Breast epithelium (tissue), 4 donors: ENCODE measurements at regions not wholly inside any gene's neighbourhood (a gene's known extent, or its start where the extent isn't known, plus 50 kb on each side); places are given as distances from the start of the nearest gene placed in this dataset.

ENCODE experiments used
- DNase-seq, 2 donors: peaks; one replicate each; pipeline ENCODE4 v3.0.0-alpha.2; 2019; ENCODE audit warnings: low spot score in 2 of 2
- H3K27ac ChIP-seq, 2 donors: fragments of 200-600 bp; sonication (generic) in 1 of 2; one replicate each; pipeline ENCODE4 v1.5.1; 2016 to 2019; ENCODE audit warnings: mild to moderate bottlenecking in 1 of 2
- H3K27me3 ChIP-seq, 2 donors: fragments of 200-600 bp; sonication (generic) in 1 of 2; one replicate each; pipeline versions ENCODE4 v1.5.1 to v1.6.0; 2017 to 2019; ENCODE audit warnings: control low read depth in 1 of 2, mild to moderate bottlenecking in 1 of 2
- H3K36me3 ChIP-seq: fragments of 200-600 bp; one replicate; pipeline ENCODE4 v1.5.1; 2019
- H3K4me1 ChIP-seq, 2 donors: fragments of 200-600 bp; sonication (generic); one replicate each; pipeline ENCODE4 v1.5.1; 2016 to 2019; ENCODE audit warnings: control low read depth in 1 of 2
- H3K4me3 ChIP-seq, 3 donors: fragments of 200-600 bp; sonication (generic); 1 replicate in 2 of 3; 2 replicates in 1 of 3; pipeline ENCODE4 v1.5.1; 2016 to 2019; ENCODE audit warnings: mild to moderate bottlenecking in 3 of 3, moderate library complexity in 2 of 3
- H3K9me3 ChIP-seq, 2 donors: fragments of 200-600 bp; sonication (generic) in 1 of 2; one replicate each; pipeline ENCODE4 v1.5.1; 2016 to 2019; ENCODE audit warnings: control low read depth in 1 of 2
- CTCF ChIP-seq, 3 donors: fragments of 450-650 bp; IDR thresholded peaks; one replicate each; pipeline ENCODE4 v1.5.1; 2016 to 2017; ENCODE audit warnings: antibody characterized with exemption in 3 of 3, mild to moderate bottlenecking in 3 of 3, moderate library complexity in 3 of 3
- POLR2A ChIP-seq: fragments of 450-650 bp; IDR thresholded peaks from one replicate; pipeline ENCODE4 v1.6.1; 2016; ENCODE audit warnings: antibody characterized with exemption, mild to moderate bottlenecking, moderate library complexity
- POLR2AphosphoS5 ChIP-seq, 3 donors: sonication (generic); formaldehyde crosslinking; IDR thresholded peaks; one replicate each; pipeline ENCODE4 v1.6.1; 2017; ENCODE audit warnings: antibody characterized with exemption in 3 of 3
- intact Hi-C: fragments of 100-400 bp; cut with DNase I; formaldehyde crosslinking; loops from one replicate; pipeline ENCODE4 v1.15.1; 2023; ENCODE audit warnings: low total_unique reads

- H3K36me3 ChIP-seq: no peaks in the 10 kb centered on the region
- no peaks in the 10 kb centered on the region for H3K4me1 ChIP-seq
- DNase-seq: no peak
- no peak overlapping the region for H3K27ac ChIP-seq
- TF ChIP-seq CTCF (IDR thresholded peaks at IDR 0.05) (no peak), POLR2A (no peak), POLR2AphosphoS5 (IDR thresholded peaks at IDR 0.05) (no peak)
- H3K9me3 ChIP-seq: no peaks in the 10 kb centered on the region
- H3K4me3 ChIP-seq: no peak overlapping the region
- no peaks in the 10 kb centered on the region for H3K27me3 ChIP-seq
- intact Hi-C loops: no loop called here
Observed at GRCh38 chr18:59788791-59789106, 91.5 kb upstream of the CCBE1 start.

GRCh38 chr18:59787998-59788790 lies 91.0 kb upstream of the CCBE1 start:
- intact Hi-C loops: no loop called here
- TF ChIP-seq CTCF (IDR thresholded peaks at IDR 0.05) (no peak), POLR2A (no peak), POLR2AphosphoS5 (IDR thresholded peaks at IDR 0.05) (peak in 1 of 3 donors; percentile 32)
- Histone ChIP-seq H3K27ac (peak overlapping the region in 1 of 2 donors; percentile 63), H3K4me3 (no peak overlapping the region), H3K36me3 (no peaks in the 10 kb centered on the region), H3K4me1 (no peaks in the 10 kb centered on the region), H3K9me3 (no peaks in the 10 kb centered on the region), H3K27me3 (no peaks in the 10 kb centered on the region)
- DNase-seq: no peak

- intact Hi-C loops: no loop called here
- Histone ChIP-seq H3K4me3 (no peak overlapping the region), H3K27me3 (no peaks in the 10 kb centered on the region), H3K27ac (no peak overlapping the region), H3K4me1 (no peaks in the 10 kb centered on the region), H3K36me3 (no peaks in the 10 kb centered on the region), H3K9me3 (no peaks in the 10 kb centered on the region)
- DNase-seq: no peak
- TF ChIP-seq POLR2A: no peak
- TF ChIP-seq CTCF (IDR thresholded peaks at IDR 0.05): no peak
- no peak for TF ChIP-seq POLR2AphosphoS5 (IDR thresholded peaks at IDR 0.05)
Observed at GRCh38 chr18:59784694-59785093, 87.5 kb upstream of the CCBE1 start.

GRCh38 chr18:59783138-59783537 lies 85.9 kb upstream of the CCBE1 start:
- intact Hi-C loops: no loop called here
- H3K9me3 ChIP-seq: no peaks in the 10 kb centered on the region
- no peak for DNase-seq
- H3K4me3 ChIP-seq: no peak overlapping the region
- no peaks in the 10 kb centered on the region for H3K27me3 ChIP-seq
- H3K36me3 ChIP-seq: no peaks in the 10 kb centered on the region
- no peaks in the 10 kb centered on the region for H3K4me1 ChIP-seq
- H3K27ac ChIP-seq: no peak overlapping the region
- TF ChIP-seq POLR2A (no peak), CTCF (IDR thresholded peaks at IDR 0.05) (peak in 1 of 3 donors; percentile 27), POLR2AphosphoS5 (IDR thresholded peaks at IDR 0.05) (no peak)

GRCh38 chr18:59779979-59780378 lies 82.8 kb upstream of the CCBE1 start:
- DNase-seq: no peak
- Histone ChIP-seq H3K9me3 (no peaks in the 10 kb centered on the region), H3K27me3 (no peaks in the 10 kb centered on the region), H3K27ac (no peak overlapping the region), H3K4me3 (no peak overlapping the region), H3K36me3 (no peaks in the 10 kb centered on the region), H3K4me1 (no peaks in the 10 kb centered on the region)
- intact Hi-C loops: no loop called here
- TF ChIP-seq POLR2A: no peak
- TF ChIP-seq POLR2AphosphoS5 (IDR thresholded peaks at IDR 0.05): no peak
- TF ChIP-seq CTCF (IDR thresholded peaks at IDR 0.05): no peak
